ENCODE measurements at regions not wholly inside any gene's neighbourhood (a gene's known extent, or its start where the extent isn't known, plus 50 kb on each side); places are given as distances from the start of the nearest gene placed in this dataset.

DNA sequence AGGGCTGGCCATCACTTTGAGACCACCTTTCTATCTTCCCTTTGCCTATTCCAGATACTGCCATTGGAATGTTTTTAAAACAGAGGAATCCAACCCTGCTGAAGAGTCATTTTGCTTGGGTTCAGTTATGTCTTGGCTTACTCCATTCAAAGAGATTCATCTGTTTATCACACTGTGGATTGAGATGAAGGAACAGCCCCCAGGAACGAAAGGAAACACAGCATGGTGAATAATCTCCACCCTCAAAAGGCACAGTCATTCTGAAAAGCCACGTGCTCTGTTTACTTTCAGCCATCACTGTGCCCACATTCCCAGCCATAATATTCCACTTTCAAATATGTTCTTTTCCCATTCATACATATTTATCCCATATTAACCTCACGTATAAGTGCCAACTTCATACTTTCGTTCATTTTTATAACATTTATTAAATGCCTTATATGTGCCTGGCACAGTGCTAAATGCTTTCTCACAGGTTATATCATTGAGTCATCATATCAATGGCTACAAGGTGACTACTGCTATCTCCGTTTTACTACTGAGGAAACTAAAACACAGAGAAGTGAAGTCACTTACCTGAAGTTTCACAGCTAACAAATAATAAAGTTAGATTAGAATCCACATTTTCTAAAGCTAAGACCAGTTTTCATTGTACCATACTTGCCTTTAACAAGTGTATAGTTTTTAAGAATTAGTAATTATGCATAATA is 143.6 kb downstream of the OSR1 start:
- Histone ChIP-seq H3K9ac (ENCODE audit: low read depth, low read length) (no peak overlapping the region), H4K20me1 (ENCODE audit: insufficient read depth, low read length) (no peaks in the 10 kb centered on the region), H3K27me3 (ENCODE audit: insufficient read depth, low read length, poor library complexity) (no peaks in the 10 kb centered on the region), H2AFZ (ENCODE audit: low read depth, low read length) (no peak overlapping the region), H3K27ac (ENCODE audit: low read length) (no peak overlapping the region), H3K9me3 (ENCODE audit: insufficient read depth, low read length, severe bottlenecking) (no peaks in the 10 kb centered on the region), H3K4me1 (ENCODE audit: insufficient read depth, low read length) (no peaks in the 10 kb centered on the region), H3K79me2 (ENCODE audit: insufficient read depth, low read length) (no peaks in the 10 kb centered on the region), H3K4me2 (ENCODE audit: insufficient read depth, low read length) (no peak overlapping the region), H3K36me3 (ENCODE audit: insufficient read depth, low read length) (no peaks in the 10 kb centered on the region), H3K4me3 (ENCODE audit: low read depth in 1 of 2, low read length in 2 of 2) (no peak overlapping the region)
- TF ChIP-seq EZH2 (IDR thresholded peaks at IDR 0.05; ENCODE audit: borderline replicate concordance, low read depth, low read length, severe bottlenecking) = no peak
- TF ChIP-seq, protein P1, sequence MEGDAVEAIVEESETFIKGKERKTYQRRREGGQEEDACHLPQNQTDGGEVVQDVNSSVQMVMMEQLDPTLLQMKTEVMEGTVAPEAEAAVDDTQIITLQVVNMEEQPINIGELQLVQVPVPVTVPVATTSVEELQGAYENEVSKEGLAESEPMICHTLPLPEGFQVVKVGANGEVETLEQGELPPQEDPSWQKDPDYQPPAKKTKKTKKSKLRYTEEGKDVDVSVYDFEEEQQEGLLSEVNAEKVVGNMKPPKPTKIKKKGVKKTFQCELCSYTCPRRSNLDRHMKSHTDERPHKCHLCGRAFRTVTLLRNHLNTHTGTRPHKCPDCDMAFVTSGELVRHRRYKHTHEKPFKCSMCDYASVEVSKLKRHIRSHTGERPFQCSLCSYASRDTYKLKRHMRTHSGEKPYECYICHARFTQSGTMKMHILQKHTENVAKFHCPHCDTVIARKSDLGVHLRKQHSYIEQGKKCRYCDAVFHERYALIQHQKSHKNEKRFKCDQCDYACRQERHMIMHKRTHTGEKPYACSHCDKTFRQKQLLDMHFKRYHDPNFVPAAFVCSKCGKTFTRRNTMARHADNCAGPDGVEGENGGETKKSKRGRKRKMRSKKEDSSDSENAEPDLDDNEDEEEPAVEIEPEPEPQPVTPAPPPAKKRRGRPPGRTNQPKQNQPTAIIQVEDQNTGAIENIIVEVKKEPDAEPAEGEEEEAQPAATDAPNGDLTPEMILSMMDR (IDR thresholded peaks at IDR 0.05; ENCODE audit: borderline replicate concordance, extremely low read depth, low read length, poor library complexity, severe bottlenecking) = no peak
- ATAC-seq (ENCODE audit: insufficient read depth, low read depth) (no peak), DNase-seq (no peak)

DNA sequence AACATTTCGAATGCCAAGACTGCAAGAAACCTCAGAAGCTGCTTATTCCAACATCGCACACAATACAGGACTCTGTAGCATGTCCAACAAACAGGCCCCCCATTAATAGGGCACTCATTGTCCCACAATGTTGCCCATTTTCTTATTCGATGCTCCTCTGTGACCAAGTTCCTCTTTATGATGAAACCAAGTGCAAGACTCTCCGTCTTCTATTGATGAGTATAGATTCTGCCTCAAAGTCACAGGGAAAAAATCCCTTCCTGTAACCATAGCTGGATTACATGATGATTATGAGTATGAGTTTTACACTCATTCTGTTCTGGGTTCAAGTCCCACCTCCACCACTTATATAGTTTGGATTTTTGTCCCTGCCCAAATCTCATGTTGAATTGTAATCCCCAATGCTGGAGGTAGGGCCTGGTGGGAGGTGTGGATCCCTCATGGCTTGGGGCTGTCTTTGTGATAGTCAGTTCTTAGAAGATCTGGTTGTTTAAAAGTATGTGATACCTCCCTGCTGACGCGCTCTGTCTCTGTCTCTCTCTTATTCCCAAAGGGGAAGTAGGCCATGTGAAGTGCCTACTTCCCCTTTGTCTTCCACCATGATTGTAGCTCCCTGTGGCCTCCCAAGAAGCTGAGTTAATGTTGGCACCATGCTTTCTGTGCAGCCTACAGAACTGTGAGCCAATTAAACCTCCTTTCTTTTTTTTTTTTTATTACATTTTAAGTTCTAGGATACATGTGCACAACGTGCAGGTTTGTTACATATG is 148.7 kb downstream of the OSR1 start:
- Histone ChIP-seq H3K9ac (ENCODE audit: low read depth, low read length) (no peak overlapping the region), H3K4me2 (ENCODE audit: insufficient read depth, low read length) (no peak overlapping the region), H3K27ac (ENCODE audit: low read length) (no peak overlapping the region), H4K20me1 (ENCODE audit: insufficient read depth, low read length) (no peaks in the 10 kb centered on the region), H2AFZ (ENCODE audit: low read depth, low read length) (no peak overlapping the region), H3K4me1 (ENCODE audit: insufficient read depth, low read length) (no peaks in the 10 kb centered on the region), H3K4me3 (ENCODE audit: low read depth in 1 of 2, low read length in 2 of 2) (no peak overlapping the region), H3K79me2 (ENCODE audit: insufficient read depth, low read length) (no peaks in the 10 kb centered on the region), H3K36me3 (ENCODE audit: insufficient read depth, low read length) (no peaks in the 10 kb centered on the region), H3K27me3 (ENCODE audit: insufficient read depth, low read length, poor library complexity) (no peaks in the 10 kb centered on the region), H3K9me3 (ENCODE audit: insufficient read depth, low read length, severe bottlenecking) (no peaks in the 10 kb centered on the region)
- TF ChIP-seq, protein P1 (IDR thresholded peaks at IDR 0.05; ENCODE audit: borderline replicate concordance, extremely low read depth, low read length, poor library complexity, severe bottlenecking) = no peak
- no peak for TF ChIP-seq EZH2 (IDR thresholded peaks at IDR 0.05; ENCODE audit: borderline replicate concordance, low read depth, low read length, severe bottlenecking)
- ATAC-seq (ENCODE audit: insufficient read depth, low read depth) (no peak), DNase-seq (no peak)

DNA sequence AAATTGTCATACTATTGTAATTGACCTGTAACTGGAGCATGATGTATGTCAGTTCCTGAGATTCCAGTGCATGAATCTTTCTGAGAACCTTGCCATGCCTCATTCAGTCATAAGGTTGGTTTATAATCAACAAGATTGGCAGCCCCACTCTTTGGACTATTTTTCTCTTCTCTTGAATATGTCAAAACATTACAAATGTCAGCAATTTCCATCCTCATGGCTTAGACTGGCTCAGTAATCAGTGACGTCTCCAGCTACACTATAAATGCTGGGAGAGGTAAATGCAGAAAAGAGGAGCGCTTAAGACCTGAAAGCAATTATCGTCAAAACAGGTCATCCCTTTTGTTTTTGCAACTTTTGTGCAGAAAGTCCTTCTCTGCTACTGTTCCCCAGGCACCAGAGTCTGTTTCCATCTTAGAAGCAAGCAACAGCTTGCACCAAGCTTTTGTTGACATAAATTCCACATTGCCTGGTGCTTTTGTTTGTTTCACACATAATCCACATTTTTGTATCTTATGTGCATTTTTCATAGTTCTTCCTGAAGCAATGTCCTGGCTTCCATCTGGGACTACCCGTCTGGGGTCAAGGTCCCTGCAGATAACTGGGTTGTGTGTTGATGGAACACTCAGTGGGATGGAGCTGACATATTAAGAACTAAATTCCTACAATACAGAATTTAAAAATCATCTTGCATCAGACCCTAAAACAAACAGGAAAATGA is 149.8 kb downstream of the OSR1 start:
- ATAC-seq (ENCODE audit: insufficient read depth, low read depth) (no peak), DNase-seq (no peak)
- Histone ChIP-seq H3K9ac (ENCODE audit: low read depth, low read length) (no peak overlapping the region), H2AFZ (ENCODE audit: low read depth, low read length) (no peak overlapping the region), H3K4me3 (ENCODE audit: low read depth in 1 of 2, low read length in 2 of 2) (no peak overlapping the region), H3K27ac (ENCODE audit: low read length) (no peak overlapping the region), H4K20me1 (ENCODE audit: insufficient read depth, low read length) (no peaks in the 10 kb centered on the region), H3K27me3 (ENCODE audit: insufficient read depth, low read length, poor library complexity) (no peaks in the 10 kb centered on the region), H3K36me3 (ENCODE audit: insufficient read depth, low read length) (no peaks in the 10 kb centered on the region), H3K9me3 (ENCODE audit: insufficient read depth, low read length, severe bottlenecking) (no peaks in the 10 kb centered on the region), H3K4me1 (ENCODE audit: insufficient read depth, low read length) (no peaks in the 10 kb centered on the region), H3K4me2 (ENCODE audit: insufficient read depth, low read length) (no peak overlapping the region), H3K79me2 (ENCODE audit: insufficient read depth, low read length) (no peaks in the 10 kb centered on the region)
- TF ChIP-seq, protein P1 (IDR thresholded peaks at IDR 0.05; ENCODE audit: borderline replicate concordance, extremely low read depth, low read length, poor library complexity, severe bottlenecking) = no peak
- TF ChIP-seq EZH2 (IDR thresholded peaks at IDR 0.05; ENCODE audit: borderline replicate concordance, low read depth, low read length, severe bottlenecking) = no peak
